DOHH2 (cell line): ENCODE measurements at regions not wholly inside any gene's neighbourhood (a gene's known extent, or its start where the extent isn't known, plus 50 kb on each side); places are given as distances from the start of the nearest gene placed in this dataset.

Experiments used
- EZH2phosphoT487 ChIP-seq: fragments of 200-600 bp; sonication (generic); IDR thresholded peaks from 2 replicates; pipeline ENCODE4 v1.6.1; 2017; ENCODE audit warnings: borderline replicate concordance, mild to moderate bottlenecking, antibody characterized with exemption, low read length, moderate library complexity, mixed read lengths
- TF ChIP-seq, protein P1 (sequence below): fragments of 200-600 bp; sonication (generic); IDR thresholded peaks from one replicate; pipeline ENCODE4 v1.5.1; 2014; ENCODE audit warnings: antibody characterized with exemption, mild to moderate bottlenecking, low read depth, low read length; ENCODE audit not compliant: poor library complexity, severe bottlenecking

DNA sequence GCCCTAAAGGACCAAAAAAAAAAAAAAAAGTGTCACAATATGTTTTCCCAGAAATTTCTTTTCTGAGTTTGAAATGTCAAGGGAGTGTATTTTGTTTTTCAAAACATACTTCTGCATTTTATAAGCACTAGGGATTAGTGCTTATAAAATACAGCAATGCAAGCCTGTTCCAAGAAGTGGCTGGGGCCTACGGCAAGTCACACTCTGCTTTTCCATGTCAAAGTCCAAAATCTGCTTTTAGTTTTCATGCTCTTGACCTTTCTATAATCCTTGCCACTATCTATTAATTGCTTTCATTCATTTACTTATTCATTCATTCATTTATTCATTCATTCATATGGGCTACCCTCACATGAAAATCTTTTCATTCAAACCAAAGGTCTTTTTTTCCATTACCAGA, 100.1 kb upstream of the UXS1 start:
- TF ChIP-seq, protein P1, sequence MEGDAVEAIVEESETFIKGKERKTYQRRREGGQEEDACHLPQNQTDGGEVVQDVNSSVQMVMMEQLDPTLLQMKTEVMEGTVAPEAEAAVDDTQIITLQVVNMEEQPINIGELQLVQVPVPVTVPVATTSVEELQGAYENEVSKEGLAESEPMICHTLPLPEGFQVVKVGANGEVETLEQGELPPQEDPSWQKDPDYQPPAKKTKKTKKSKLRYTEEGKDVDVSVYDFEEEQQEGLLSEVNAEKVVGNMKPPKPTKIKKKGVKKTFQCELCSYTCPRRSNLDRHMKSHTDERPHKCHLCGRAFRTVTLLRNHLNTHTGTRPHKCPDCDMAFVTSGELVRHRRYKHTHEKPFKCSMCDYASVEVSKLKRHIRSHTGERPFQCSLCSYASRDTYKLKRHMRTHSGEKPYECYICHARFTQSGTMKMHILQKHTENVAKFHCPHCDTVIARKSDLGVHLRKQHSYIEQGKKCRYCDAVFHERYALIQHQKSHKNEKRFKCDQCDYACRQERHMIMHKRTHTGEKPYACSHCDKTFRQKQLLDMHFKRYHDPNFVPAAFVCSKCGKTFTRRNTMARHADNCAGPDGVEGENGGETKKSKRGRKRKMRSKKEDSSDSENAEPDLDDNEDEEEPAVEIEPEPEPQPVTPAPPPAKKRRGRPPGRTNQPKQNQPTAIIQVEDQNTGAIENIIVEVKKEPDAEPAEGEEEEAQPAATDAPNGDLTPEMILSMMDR: no peak
- no peak for TF ChIP-seq EZH2phosphoT487
